CD8-positive, alpha-beta memory T cell (primary cell): ENCODE measurements at regions not wholly inside any gene's neighbourhood (a gene's known extent, or its start where the extent isn't known, plus 50 kb on each side); places are given as distances from the start of the nearest gene placed in this dataset.

Experiments used
- CTCF ChIA-PET: fragments of 350-600 bp; sonication (Branson Sonifier 250); formaldehyde crosslinking; loops from one replicate; lab custom pipeline; 2021; ENCODE audit warnings: antibody characterized with exemption; lab: Charles Lee
- POLR2A ChIA-PET: fragments of 350-600 bp; sonication (Branson Sonifier 250); formaldehyde crosslinking; loops from one replicate; lab custom pipeline; 2021; ENCODE audit warnings: antibody characterized with exemption; lab: Charles Lee
- DNase-seq, 5 donors: peaks; one replicate each; pipeline versions ENCODE4 v3.0.0 to v3.0.0-alpha.2; 2020 to 2022; ENCODE audit warnings: mixed read lengths in 1 of 5
- H3K27ac ChIP-seq: one replicate; pipeline ENCODE4 v1.7.0; 2013; ENCODE audit warnings: low read depth, mild to moderate bottlenecking, low read length, moderate library complexity
- H3K27me3 ChIP-seq: 2 replicates; pipeline ENCODE4 v1.7.0; 2013; ENCODE audit warnings: low read length, mild to moderate bottlenecking; ENCODE audit not compliant: insufficient read depth, poor library complexity, severe bottlenecking
- H3K36me3 ChIP-seq: 2 replicates; pipeline ENCODE4 v1.7.0; 2013; ENCODE audit warnings: mild to moderate bottlenecking, low read length, moderate library complexity; ENCODE audit not compliant: insufficient read depth
- H3K4me1 ChIP-seq: 2 replicates; pipeline ENCODE4 v1.7.0; 2013; ENCODE audit warnings: mild to moderate bottlenecking, low read length, moderate library complexity; ENCODE audit not compliant: insufficient read depth
- H3K4me3 ChIP-seq: 2 replicates; pipeline ENCODE4 v1.7.0; 2013; ENCODE audit warnings: mild to moderate bottlenecking, low read length
- H3K9me3 ChIP-seq: 2 replicates; pipeline ENCODE4 v1.7.0; 2013; ENCODE audit warnings: mild to moderate bottlenecking, low read length
- H3K27ac Mint-ChIP-seq, 8 donors: one replicate each; pipeline ENCODE4 v1.8.0; 2020 to 2021; ENCODE audit warnings: mixed read lengths in 8 of 8, mild to moderate bottlenecking in 6 of 8, inconsistent platforms in 3 of 8, moderate library complexity in 3 of 8
- H3K27me3 Mint-ChIP-seq, 2 donors: one replicate each; pipeline ENCODE4 v1.8.0; 2020 to 2021; ENCODE audit warnings: mixed read lengths in 2 of 2, mild to moderate bottlenecking in 1 of 2, moderate library complexity in 1 of 2
- H3K36me3 Mint-ChIP-seq, 3 donors: one replicate each; pipeline ENCODE4 v1.8.0; 2020 to 2021; ENCODE audit warnings: mixed read lengths in 3 of 3, inconsistent platforms in 1 of 3, mild to moderate bottlenecking in 1 of 3
- H3K4me1 Mint-ChIP-seq, 3 donors: one replicate each; pipeline ENCODE4 v1.8.0; 2020 to 2021; ENCODE audit warnings: mixed read lengths in 3 of 3, inconsistent platforms in 1 of 3, mild to moderate bottlenecking in 1 of 3
- H3K4me3 Mint-ChIP-seq, 7 donors: one replicate each; pipeline ENCODE4 v1.8.0; 2020 to 2021; ENCODE audit warnings: mixed read lengths in 7 of 7, mild to moderate bottlenecking in 6 of 7, moderate library complexity in 4 of 7, inconsistent platforms in 2 of 7
- H3K9me3 Mint-ChIP-seq, 5 donors: one replicate each; pipeline ENCODE4 v1.8.0; 2020 to 2022; ENCODE audit warnings: mixed read lengths in 5 of 5, mild to moderate bottlenecking in 3 of 5, moderate library complexity in 2 of 5, inconsistent platforms in 1 of 5

- H3K27me3 ChIP-seq = no peaks in the 10 kb centered on the region
- no peak overlapping the region for H3K4me3 ChIP-seq
- no peaks in the 10 kb centered on the region for H3K9me3 ChIP-seq
- no peak overlapping the region for H3K27ac ChIP-seq
- Mint-ChIP-seq H3K4me3 (no peak overlapping the region), H3K9me3 (peaks cover 0 to 2% (median 0%) of the 10 kb centered on the region in 5 donors), H3K27me3 (peaks cover 0 to 7% of the 10 kb centered on the region in 2 donors), H3K27ac (no peak overlapping the region), H3K4me1 (no peaks in the 10 kb centered on the region), H3K36me3 (no peaks in the 10 kb centered on the region)
- no peaks in the 10 kb centered on the region for H3K36me3 ChIP-seq
- CTCF ChIA-PET = no interaction called here
- DNase-seq = no peak
- POLR2A ChIA-PET = no interaction called here
- H3K4me1 ChIP-seq = no peaks in the 10 kb centered on the region
Measured at GRCh38 chr5:168176941-168177340, 114.5 kb upstream of the WWC1 start.

GRCh38 chr5:168177831-168178450 lies 113.5 kb upstream of the WWC1 start:
- Histone ChIP-seq H3K4me3 (no peak overlapping the region), H3K36me3 (no peaks in the 10 kb centered on the region), H3K9me3 (no peaks in the 10 kb centered on the region), H3K27ac (no peak overlapping the region), H3K27me3 (no peaks in the 10 kb centered on the region), H3K4me1 (no peaks in the 10 kb centered on the region)
- CTCF ChIA-PET = no interaction called here
- Mint-ChIP-seq H3K27ac (no peak overlapping the region), H3K4me3 (no peak overlapping the region), H3K36me3 (no peaks in the 10 kb centered on the region), H3K9me3 (peaks cover 0 to under 1% (median 0%) of the 10 kb centered on the region in 5 donors), H3K27me3 (peaks cover 0 to 10% of the 10 kb centered on the region in 2 donors), H3K4me1 (no peaks in the 10 kb centered on the region)
- POLR2A ChIA-PET = no interaction called here
- no peak for DNase-seq

- Histone ChIP-seq H3K36me3 (no peaks in the 10 kb centered on the region), H3K4me1 (no peaks in the 10 kb centered on the region), H3K27me3 (no peaks in the 10 kb centered on the region), H3K4me3 (no peak overlapping the region), H3K27ac (no peak overlapping the region), H3K9me3 (no peaks in the 10 kb centered on the region)
- Mint-ChIP-seq H3K4me1 (no peaks in the 10 kb centered on the region), H3K4me3 (no peak overlapping the region), H3K36me3 (no peaks in the 10 kb centered on the region), H3K27ac (no peak overlapping the region), H3K9me3 (no peaks in the 10 kb centered on the region), H3K27me3 (peaks cover under 1 to 10% of the 10 kb centered on the region in 2 donors)
- no peak for DNase-seq
- CTCF ChIA-PET = no interaction called here
- POLR2A ChIA-PET = no interaction called here
Measured at GRCh38 chr5:168179192-168179593, 112.3 kb upstream of the WWC1 start.

GRCh38 chr5:168182269-168182668 lies 109.2 kb upstream of the WWC1 start:
- DNase-seq = no peak
- Histone ChIP-seq H3K36me3 (no peaks in the 10 kb centered on the region), H3K9me3 (no peaks in the 10 kb centered on the region), H3K4me3 (no peak overlapping the region), H3K27me3 (no peaks in the 10 kb centered on the region), H3K4me1 (no peaks in the 10 kb centered on the region), H3K27ac (no peak overlapping the region)
- POLR2A ChIA-PET = no interaction called here
- no peak overlapping the region for H3K27ac Mint-ChIP-seq
- no peaks in the 10 kb centered on the region for H3K36me3 Mint-ChIP-seq
- CTCF ChIA-PET = no interaction called here
- no peak overlapping the region for H3K4me3 Mint-ChIP-seq
- H3K27me3 Mint-ChIP-seq = peaks cover 3 to 14% of the 10 kb centered on the region in 2 donors
- H3K4me1 Mint-ChIP-seq = no peaks in the 10 kb centered on the region
- no peaks in the 10 kb centered on the region for H3K9me3 Mint-ChIP-seq

- DNase-seq = no peak
- H3K4me3 ChIP-seq = no peak overlapping the region
- no peaks in the 10 kb centered on the region for H3K4me1 Mint-ChIP-seq
- H3K27ac Mint-ChIP-seq = no peak overlapping the region
- no peak overlapping the region for H3K4me3 Mint-ChIP-seq
- no peaks in the 10 kb centered on the region for H3K36me3 Mint-ChIP-seq
- H3K9me3 ChIP-seq = no peaks in the 10 kb centered on the region
- H3K36me3 ChIP-seq = no peaks in the 10 kb centered on the region
- ChIA-PET POLR2A (no interaction called here), CTCF (no interaction called here)
- no peaks in the 10 kb centered on the region for H3K4me1 ChIP-seq
- no peaks in the 10 kb centered on the region for H3K9me3 Mint-ChIP-seq
- no peaks in the 10 kb centered on the region for H3K27me3 ChIP-seq
- H3K27ac ChIP-seq = no peak overlapping the region
- H3K27me3 Mint-ChIP-seq = peaks cover 5 to 8% of the 10 kb centered on the region in 2 donors
Measured at GRCh38 chr5:168184103-168184502, 107.3 kb upstream of the WWC1 start.

GRCh38 chr5:168186289-168187074 lies 105.0 kb upstream of the WWC1 start:
- Histone ChIP-seq H3K9me3 (no peaks in the 10 kb centered on the region), H3K36me3 (no peaks in the 10 kb centered on the region), H3K27me3 (no peaks in the 10 kb centered on the region), H3K4me1 (no peaks in the 10 kb centered on the region), H3K4me3 (no peak overlapping the region), H3K27ac (no peak overlapping the region)
- no peak for DNase-seq
- Mint-ChIP-seq H3K4me3 (no peak overlapping the region), H3K36me3 (no peaks in the 10 kb centered on the region), H3K4me1 (no peaks in the 10 kb centered on the region), H3K27ac (no peak overlapping the region), H3K9me3 (no peaks in the 10 kb centered on the region), H3K27me3 (peaks cover 5 to 10% of the 10 kb centered on the region in 2 donors)
- ChIA-PET CTCF (no interaction called here), POLR2A (no interaction called here)

- Histone ChIP-seq H3K4me1 (no peaks in the 10 kb centered on the region), H3K27ac (no peak overlapping the region), H3K27me3 (no peaks in the 10 kb centered on the region), H3K36me3 (no peaks in the 10 kb centered on the region), H3K9me3 (no peaks in the 10 kb centered on the region), H3K4me3 (no peak overlapping the region)
- no peak overlapping the region for H3K27ac Mint-ChIP-seq
- peaks cover 5 to 6% of the 10 kb centered on the region in 2 donors for H3K27me3 Mint-ChIP-seq
- CTCF ChIA-PET = no interaction called here
- H3K4me1 Mint-ChIP-seq = no peaks in the 10 kb centered on the region
- H3K9me3 Mint-ChIP-seq = no peaks in the 10 kb centered on the region
- H3K4me3 Mint-ChIP-seq = no peak overlapping the region
- no peak for DNase-seq
- POLR2A ChIA-PET = no interaction called here
- no peaks in the 10 kb centered on the region for H3K36me3 Mint-ChIP-seq
Measured at GRCh38 chr5:168187614-168188013, 103.8 kb upstream of the WWC1 start.

- ChIA-PET POLR2A (no interaction called here), CTCF (no interaction called here)
- no peak overlapping the region for H3K27ac Mint-ChIP-seq
- H3K4me1 Mint-ChIP-seq = no peaks in the 10 kb centered on the region
- no peaks in the 10 kb centered on the region for H3K36me3 Mint-ChIP-seq
- H3K4me1 ChIP-seq = no peaks in the 10 kb centered on the region
- H3K27me3 ChIP-seq = no peaks in the 10 kb centered on the region
- no peaks in the 10 kb centered on the region for H3K36me3 ChIP-seq
- no peaks in the 10 kb centered on the region for H3K9me3 ChIP-seq
- H3K27me3 Mint-ChIP-seq = peaks cover 5 to 6% of the 10 kb centered on the region in 2 donors
- no peak overlapping the region for H3K27ac ChIP-seq
- no peak for DNase-seq
- no peak overlapping the region for H3K4me3 Mint-ChIP-seq
- H3K9me3 Mint-ChIP-seq = no peaks in the 10 kb centered on the region
- no peak overlapping the region for H3K4me3 ChIP-seq
Measured at GRCh38 chr5:168188182-168188581, 103.3 kb upstream of the WWC1 start.
